HS-5 (cell line): ENCODE measurements at regions not wholly inside any gene's neighbourhood (a gene's known extent, or its start where the extent isn't known, plus 50 kb on each side); places are given as distances from the start of the nearest gene placed in this dataset.
"Not testable (repeated sequence)": the region's sequence is repeated elsewhere in the genome, so short reads cannot be mapped to it uniquely, and the experiment has no call there.

Experiments used
- DNase-seq: peaks from one replicate; pipeline ENCODE4 v3.0.0-alpha.2; 2012; ENCODE audit warnings: low read depth

DNA sequence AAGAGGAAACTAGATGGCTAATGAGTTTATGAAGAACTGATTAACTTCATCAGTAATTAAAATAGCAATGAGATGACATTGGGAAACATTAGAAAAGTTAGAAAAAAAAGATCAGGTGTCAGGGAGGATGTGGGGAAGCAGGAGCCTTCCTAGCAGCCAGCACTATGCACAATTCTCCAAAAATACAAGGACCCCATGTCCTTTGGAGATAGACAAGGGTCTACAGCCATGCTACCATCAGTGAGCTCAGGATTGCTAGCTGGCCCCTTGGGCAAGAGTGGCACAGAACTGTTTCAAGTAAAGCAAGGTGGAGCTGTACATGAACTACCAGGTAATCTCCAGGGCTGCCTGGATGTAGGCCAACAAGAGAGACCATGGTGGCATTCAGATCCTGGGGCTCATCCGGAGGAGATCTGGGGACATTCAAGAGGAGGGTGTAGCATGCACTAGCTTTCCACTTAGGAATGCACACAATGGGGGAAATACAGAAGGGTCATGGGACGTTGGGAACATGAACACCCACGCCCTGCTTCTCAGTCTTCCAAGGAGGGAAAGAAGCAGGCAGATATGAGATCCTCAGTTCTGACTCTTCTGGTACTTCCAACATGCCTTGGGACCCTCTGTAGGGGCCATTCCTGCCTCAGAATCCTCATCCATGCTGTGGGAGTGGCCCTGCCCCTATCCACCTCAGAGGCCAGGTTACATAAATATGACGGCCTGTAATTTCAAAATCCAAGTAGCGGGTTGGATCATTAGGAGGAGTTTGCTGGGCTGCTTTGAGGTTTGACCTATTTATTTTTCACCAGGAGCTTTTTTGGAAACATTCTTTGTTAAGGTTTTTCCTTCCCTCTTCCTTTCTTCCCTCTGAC is 82.2 kb upstream of the HABP2 start:
- no peak for DNase-seq

DNA sequence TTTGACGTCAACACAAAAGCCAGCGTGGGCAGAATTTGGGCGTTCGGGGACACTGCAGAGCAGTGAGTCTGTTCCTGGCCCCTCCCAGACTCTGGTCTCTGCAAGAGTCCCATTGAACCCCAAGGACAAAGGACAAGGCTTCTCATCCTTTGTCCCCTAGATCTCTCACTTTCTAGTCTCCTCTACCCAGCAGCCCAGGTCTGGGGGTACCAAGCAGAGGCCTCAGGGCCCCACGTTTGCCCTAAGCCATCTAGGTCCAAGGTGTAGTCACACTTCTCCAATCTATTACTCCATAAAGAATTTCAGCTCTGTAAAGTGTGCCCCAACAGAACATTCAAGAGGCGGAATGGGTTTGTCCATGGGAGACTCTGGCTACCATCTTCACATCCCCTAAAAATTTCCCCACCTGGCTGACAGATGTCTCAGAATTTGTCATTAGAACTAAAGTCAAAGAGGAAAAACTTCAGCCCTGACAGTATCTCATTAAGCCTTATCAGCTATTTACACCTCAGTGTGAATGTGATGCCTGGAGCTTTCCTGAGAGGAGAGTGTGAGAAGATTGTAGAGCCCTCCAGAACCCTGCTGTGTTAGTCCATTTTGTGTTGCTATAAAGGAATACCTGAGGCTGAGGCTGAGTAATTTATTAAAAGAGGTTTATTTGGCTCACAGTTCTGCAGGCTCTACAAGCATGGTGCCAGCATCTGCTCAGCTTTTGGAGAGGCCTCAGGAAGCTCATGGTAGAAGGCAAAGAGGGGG is 81.4 kb upstream of the HABP2 start:
- no peak for DNase-seq

DNA sequence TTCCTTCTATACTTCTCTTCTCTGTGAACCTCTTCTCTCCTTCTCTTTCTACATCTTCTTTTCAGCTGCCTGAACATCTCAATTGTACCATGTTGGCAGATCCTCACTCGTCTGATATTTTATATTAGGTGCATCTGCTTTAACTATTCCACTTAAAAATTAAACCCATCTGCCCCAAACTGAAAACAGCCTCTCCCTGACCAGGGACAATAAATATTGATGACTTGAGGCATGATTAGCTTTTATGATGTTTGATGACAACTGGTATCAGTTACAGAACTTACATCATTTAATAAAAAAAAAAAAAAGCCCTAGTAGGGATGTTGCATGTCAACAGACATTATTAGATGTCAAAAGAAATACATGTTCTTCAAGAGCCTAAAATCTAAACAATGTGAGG is 79.8 kb upstream of the HABP2 start:
- DNase-seq, result no peak

- no peak for DNase-seq
These were observed 79.0 kb upstream of the HABP2 start for GRCh38 chr10:113473851-113474250.

GRCh38 chr10:113474752-113475151 is 78.1 kb upstream of the HABP2 start:
- DNase-seq, result no peak

DNA sequence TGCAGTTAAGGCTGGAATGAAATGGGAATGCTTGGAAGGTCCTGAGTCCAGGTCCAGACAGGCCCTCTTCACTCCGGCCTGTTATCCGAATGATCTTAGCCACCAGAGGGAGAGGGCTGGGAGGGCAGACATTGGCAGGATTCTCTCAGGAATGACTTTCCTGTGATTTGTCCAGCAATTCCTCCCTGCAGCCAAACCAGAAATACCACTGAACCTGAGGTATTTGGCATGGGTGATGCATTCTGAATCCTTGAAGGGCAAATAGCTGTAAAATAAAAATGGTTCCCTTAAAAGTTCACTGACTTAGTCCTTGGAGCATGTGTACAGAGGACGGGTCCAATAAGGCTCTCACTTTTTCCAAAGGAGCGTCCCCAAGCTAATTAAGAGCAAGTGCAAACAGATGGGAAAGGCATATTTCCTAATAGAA is 77.5 kb upstream of the HABP2 start:
- peak; percentile 30 for DNase-seq

DNA sequence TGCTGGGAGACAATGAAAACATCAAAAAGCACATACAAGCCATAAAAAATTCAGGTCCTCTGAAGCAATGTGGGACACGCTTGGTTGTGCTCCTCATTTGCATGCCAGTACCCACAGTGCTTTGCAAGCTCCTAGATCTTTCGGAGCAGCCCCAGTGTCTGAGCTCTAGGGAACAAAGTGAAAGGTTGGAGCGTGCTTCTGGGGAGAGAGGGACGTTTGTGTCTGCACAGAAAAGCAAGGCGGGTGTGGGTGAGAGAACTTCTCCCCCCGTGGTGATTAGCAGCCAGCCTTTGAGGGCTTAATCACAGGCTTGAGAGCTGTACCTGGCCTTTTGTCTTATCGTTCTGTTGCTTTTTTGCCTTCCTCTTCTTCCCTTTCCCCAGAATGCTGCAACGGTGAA is 76.7 kb upstream of the HABP2 start:
- DNase-seq, result no peak

DNA sequence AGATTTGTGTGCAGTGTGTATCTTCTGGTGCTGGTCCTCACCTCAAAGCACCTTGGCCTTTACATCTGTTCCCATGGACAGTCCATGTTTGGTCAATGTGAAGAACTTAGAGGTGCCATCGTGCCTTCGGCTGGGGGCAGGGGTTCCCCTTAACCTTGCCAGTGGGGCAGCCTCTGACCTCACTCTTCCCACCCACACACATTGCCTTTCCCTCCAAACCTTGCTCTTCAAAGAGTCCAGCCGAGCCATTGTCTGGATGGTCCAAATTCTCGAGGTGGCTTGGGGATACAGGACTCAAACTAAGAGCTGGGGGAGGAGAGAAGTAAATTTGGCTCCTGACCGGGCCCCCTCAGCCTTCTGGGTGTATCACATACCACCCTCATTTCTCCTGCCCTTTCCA is 76.2 kb upstream of the HABP2 start:
- no peak for DNase-seq

DNA sequence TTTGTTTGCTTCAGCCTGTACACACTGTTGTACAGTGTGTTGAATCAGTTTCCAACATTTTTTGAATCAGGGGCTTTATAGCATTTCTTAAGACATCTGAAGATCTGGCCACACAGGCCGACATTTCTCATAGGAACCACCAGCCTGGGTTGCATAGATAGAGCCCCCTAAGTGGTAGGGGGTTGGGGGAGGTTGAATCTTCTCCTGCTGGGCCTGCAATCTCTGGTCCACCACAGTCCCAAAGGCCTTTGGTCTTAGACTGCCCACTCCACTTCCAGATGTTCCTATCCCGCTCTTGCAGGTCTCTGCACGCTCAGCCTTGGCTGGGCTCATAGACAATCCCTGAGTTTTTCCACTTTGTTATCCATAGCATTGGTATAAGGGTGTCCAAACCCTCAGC is 75.4 kb upstream of the HABP2 start:
- DNase-seq, result no peak

DNA sequence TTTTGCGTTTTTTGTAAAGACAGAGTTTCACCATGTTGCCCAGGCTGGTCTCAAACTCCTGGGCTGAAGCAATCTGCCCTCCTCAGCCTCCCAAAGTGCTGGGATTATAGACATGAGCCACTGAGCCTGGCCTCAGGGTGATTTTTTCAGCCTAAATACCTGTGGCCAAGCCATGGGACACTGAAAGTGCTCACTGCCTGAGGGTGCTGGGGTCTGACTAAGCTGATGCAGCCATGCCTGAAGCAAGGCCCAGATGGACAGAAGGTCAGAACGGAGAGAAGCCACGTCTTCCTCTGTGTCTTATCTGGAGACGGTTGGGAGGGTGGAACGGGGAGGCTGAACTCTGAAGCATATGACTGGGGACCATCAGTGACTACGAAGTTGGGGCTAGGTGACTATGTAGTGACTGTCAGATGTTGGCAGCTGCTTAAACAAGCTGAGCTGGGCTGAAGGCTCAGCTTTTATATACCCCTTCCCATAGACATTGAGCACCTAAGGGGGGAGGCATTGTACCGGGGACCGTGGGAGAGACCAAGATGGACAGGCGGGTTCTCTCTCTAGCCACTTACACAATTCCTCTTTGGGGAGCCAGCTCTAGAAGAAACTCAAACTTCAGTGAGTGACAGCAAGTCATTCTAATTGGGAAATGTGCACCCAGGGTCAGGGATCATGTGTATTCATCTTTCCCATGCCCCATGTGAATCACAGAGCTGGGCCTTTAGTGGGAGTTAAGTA is 73.3 kb upstream of the HABP2 start:
- no peak for DNase-seq

DNA sequence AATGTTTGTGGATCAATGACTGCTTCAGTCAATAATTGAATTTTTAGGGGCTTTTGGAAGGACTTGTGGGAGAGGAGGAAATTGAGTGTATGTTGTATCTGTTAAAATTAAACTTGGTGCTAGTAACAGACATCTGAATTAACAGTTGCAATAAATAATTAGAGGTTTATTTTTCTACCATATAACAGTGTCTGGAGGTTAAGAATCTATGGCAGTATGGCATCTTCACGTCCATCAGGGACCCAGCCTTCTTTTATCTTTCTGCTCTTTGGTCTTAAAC is 72.8 kb upstream of the HABP2 start:
- DNase-seq, result no peak

DNA sequence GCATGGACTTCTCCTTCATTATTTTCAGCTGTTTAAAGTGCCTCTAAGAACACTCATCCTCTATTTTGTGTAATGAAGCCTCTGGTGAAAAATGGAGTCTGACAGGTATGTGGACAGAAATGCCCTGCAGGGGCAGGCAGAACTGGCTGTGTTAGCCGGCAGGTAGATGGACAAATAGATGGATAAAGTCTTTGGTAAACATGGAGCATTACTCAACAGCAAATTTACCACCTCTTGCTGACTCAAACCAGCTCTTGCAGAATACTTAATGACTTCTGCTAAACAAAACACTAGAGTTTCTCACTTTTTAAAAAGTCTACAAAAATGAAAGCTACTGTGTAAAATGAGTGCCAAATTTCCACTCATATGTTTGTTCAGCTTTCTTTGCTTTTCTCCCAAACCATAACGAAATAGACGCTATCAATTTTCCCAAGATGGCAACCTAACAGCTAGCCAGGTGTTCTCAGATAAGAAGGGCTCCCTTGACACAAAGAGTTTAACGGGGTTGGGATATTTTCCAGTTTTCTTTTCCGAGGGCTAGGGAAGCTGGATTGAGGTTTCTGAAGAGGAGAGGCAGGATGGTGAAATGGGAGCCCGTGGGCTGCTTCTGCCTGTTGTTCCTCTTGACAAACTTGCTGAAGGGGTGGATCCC is 71.9 kb upstream of the HABP2 start:
- no peak for DNase-seq

DNA sequence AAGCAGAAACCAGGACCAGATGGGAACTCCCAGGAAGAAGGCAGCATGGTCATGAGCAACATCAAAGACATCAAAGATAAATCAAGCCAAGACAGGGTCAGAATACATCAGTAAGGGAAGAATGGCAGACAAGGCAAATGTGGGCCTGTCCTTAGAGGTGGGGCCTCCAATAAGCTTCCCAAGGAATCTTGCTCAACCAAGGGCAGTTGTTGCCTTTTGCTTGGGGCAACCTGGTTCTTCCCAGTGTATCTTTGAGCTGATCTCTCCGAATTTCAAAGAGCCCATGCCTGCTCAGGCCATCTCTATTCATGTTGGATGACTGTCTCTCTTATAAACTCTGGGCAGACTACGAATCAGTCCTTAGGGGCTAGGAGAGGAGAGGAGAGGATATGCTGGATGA is 68.4 kb upstream of the HABP2 start:
- no peak for DNase-seq

- DNase-seq, result no peak
These were observed 67.1 kb upstream of the HABP2 start for GRCh38 chr10:113485736-113486135.

DNA sequence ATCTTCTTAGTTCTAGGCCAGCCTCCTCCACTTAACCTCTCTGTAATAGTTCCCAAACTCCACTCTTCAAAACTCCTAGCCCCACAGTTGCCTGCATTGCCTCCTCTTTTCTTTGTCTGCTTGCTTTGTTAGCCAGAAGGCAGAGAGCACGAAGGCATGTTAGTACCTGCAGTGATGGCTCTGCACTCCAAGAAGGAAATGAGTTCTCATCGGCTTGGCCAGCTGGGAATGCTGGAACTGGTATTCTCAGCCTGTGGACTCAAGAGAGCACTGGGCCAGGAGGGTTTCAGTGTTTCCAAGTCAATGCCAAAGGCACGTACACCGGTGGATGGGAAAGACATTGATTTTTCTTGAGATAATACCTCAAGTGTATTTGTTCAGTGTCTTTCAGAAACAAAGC is 66.3 kb upstream of the HABP2 start:
- DNase-seq, result no peak

DNA sequence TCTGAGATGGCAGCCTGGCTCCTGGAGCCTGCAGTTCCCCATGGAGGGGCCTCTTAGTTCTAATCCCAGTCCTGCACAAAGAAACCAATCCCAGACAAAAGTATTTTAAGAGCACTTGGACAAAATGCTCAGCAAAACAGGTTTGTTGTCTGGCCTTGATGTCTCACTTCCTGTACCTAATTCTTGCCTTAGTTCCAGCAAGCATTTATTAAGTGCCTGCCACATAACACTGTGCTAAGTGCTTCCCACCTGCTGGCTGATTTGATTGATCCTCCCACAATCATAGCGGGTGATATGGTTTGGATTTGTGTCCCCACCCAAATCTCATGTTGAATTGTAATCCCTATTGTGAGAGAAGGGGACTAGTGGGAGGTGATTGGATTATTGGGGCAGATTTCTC is 65.7 kb upstream of the HABP2 start:
- no peak for DNase-seq

DNA sequence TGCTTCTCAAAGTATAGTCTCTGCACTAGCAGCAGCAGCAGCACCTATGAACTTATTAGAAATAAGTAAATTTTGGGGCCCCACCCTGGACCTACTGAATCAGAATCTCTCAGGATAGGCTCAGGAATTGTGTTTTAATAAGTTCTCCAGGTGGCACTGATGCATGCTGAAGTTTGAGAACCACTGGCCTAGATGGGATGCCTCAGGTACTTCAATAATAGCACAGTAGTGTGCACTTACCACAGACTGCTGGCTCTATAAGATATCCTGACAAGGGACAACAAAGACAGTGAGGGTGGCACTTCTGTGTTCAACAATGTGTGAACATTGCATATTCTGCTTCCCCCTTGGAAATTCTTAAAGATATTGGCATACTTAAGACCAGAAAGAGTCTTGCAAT is 64.7 kb upstream of the HABP2 start:
- DNase-seq, result no peak

DNA sequence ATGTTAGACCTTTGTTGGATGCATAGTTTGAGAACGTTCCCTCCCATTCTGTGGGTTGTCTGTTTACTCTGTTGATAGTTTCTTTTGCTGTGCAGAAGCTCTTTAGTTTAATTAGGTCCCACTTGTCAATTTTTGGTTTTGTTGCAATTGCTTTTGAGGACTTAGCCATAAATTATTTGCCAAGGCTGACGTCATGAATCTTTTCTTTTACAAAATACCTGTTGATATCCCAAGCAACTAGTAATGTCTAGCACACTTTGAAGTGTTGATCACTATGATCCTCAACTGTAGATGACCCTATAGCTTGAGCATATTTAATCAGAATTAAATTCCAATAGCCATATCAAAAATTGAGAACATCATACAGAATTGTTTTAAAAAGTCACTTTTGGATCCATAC is 63.3 kb upstream of the HABP2 start:
- not testable (repeated sequence) for DNase-seq

DNA sequence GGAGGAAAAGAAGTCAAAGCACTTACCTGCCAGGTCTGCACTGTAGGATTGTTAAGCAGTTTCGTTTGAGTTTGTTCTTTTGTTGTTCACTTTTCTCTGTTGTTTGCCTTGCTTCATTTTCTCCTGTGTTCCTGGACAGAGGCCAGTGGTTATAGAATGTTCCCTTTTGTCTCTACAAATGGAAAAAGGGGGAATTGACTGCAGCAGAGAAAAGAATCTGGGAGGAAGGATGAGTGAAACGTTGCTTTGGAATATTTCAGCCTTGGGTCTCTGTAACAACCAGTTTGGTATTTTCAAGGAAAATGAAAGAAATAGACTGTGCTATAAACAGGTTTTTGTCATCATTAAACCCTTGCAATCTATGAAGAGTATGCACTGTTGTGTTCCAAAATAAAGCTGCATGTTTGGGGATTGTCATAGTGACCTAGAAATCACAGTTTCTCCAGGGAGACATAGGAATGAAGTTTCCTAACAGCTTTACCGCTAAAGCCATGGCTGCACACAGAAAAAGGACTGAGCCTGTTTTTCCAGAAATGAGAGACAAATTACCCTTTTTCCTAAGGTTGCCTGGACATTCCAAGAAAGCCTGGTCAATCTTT is 60.8 kb upstream of the HABP2 start:
- DNase-seq, result no peak

GRCh38 chr10:113493195-113493594 is 59.7 kb upstream of the HABP2 start:
- DNase-seq, result peak; percentile 3

DNA sequence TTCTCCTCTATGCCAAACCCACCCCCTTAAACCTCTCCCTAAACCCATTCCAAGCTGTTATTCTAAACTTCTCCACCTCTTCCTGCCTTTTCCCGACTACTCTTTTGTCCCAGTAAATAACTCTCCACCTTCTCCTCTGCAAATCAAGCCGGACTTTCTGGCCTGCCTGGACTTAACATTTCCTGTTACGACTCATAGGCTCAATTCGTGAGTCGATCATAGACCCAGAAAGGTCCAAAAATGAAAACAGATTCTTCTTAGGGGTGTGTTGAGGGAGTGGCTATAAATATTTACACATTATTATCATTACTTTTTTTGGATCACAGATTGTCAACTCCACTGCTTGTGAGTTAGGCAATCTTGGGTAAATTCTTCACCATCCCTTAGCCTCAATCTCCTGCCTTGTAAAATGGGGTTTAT is 59.0 kb upstream of the HABP2 start:
- DNase-seq, result no peak

- DNase-seq, result no peak
These were observed 58.1 kb upstream of the HABP2 start for GRCh38 chr10:113494761-113495160.
